Dedifferentiated amniotic fluid mesenchymal stem cell (primary cell): ENCODE measurements at regions not wholly inside any gene's neighbourhood (a gene's known extent, or its start where the extent isn't known, plus 50 kb on each side); places are given as distances from the start of the nearest gene placed in this dataset.

ENCODE experiments used
- DNase-seq: peaks from one replicate; pipeline ENCODE4 v3.0.0-alpha.2; 2016; ENCODE audit errors: extremely low spot score

GRCh38 chr3:87422333-87422732, 145.9 kb upstream of the POU1F1 start:
- DNase-seq = no peak

GRCh38 chr3:87420171-87420570, 143.8 kb upstream of the POU1F1 start:
- no peak for DNase-seq

GRCh38 chr3:87414271-87414670, 137.9 kb upstream of the POU1F1 start:
- DNase-seq = no peak

GRCh38 chr3:87413814-87414213, 137.4 kb upstream of the POU1F1 start:
- peak; percentile 27 for DNase-seq

GRCh38 chr3:87410110-87410509, 133.7 kb upstream of the POU1F1 start:
- DNase-seq = no peak

GRCh38 chr3:87398168-87398801, 121.9 kb upstream of the POU1F1 start:
- no peak for DNase-seq

- peak; percentile 36 for DNase-seq
Measured at GRCh38 chr3:87397211-87397610, 120.8 kb upstream of the POU1F1 start.

GRCh38 chr3:87390821-87391220, 114.4 kb upstream of the POU1F1 start:
- DNase-seq = no peak

GRCh38 chr3:87390353-87390752, 114.0 kb upstream of the POU1F1 start:
- no peak for DNase-seq

GRCh38 chr3:87375231-87375682, 98.9 kb upstream of the POU1F1 start:
- no peak for DNase-seq

- peak; percentile 29 for DNase-seq
Measured at GRCh38 chr3:87370007-87370406, 93.6 kb upstream of the POU1F1 start.

GRCh38 chr3:87367736-87368135, 91.4 kb upstream of the POU1F1 start:
- DNase-seq = no peak

GRCh38 chr3:87363721-87364120, 87.3 kb upstream of the POU1F1 start:
- no peak for DNase-seq

GRCh38 chr3:87361956-87362355, 85.6 kb upstream of the POU1F1 start:
- no peak for DNase-seq

- no peak for DNase-seq
Measured at GRCh38 chr3:87361271-87361670, 84.9 kb upstream of the POU1F1 start.

GRCh38 chr3:87359826-87360225, 83.4 kb upstream of the POU1F1 start:
- DNase-seq = no peak

- no peak for DNase-seq
Measured at GRCh38 chr3:87359025-87359424, 82.6 kb upstream of the POU1F1 start.

- no peak for DNase-seq
Measured at GRCh38 chr3:87358066-87358465, 81.7 kb upstream of the POU1F1 start.

GRCh38 chr3:87354398-87354797, 78.0 kb upstream of the POU1F1 start:
- no peak for DNase-seq

GRCh38 chr3:87351937-87352336, 75.6 kb upstream of the POU1F1 start:
- DNase-seq = no peak

GRCh38 chr3:87350367-87351199, 74.2 kb upstream of the POU1F1 start:
- peak; percentile 75 for DNase-seq

- DNase-seq = no peak
Measured at GRCh38 chr3:87349833-87350232, 73.4 kb upstream of the POU1F1 start.

GRCh38 chr3:87336761-87337160, 60.4 kb upstream of the POU1F1 start:
- DNase-seq = no peak
